ENCODE measurements at regions not wholly inside any gene's neighbourhood (a gene's known extent, or its start where the extent isn't known, plus 50 kb on each side); places are given as distances from the start of the nearest gene placed in this dataset.

DNA sequence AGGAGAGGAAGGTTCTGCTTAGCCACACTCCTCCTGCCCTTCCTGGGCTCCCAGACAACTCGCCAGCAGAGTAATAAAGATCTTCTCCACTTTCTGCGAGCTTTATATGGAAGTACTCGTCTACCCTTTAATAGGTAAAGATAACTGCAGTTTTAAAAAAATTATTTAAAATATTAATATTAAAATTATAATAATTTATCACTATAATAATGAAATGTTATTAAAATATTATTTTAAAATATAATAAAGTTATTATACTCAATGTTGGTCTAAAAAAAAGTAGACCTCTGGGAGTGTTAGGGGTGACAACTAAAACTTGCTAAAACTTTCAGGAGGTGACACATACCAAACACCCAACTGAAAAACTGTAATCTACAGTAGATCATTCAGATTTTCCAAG is 81.5 kb downstream of the RBM43 start (continued):
- TF ChIP-seq ZNF626 (tag by site-specific recombination; IDR thresholded peaks at IDR 0.05) (no peak), HOXC10 (CRISPR knock-in tag; IDR thresholded peaks at IDR 0.05) (no peak), ZNF664 (tag by site-specific recombination; IDR thresholded peaks at IDR 0.05) (no peak), ZNF548 (tag by site-specific recombination; IDR thresholded peaks at IDR 0.05) (no peak), BCL11A (tag by site-specific recombination; IDR thresholded peaks at IDR 0.05; ENCODE audit: low read depth) (no peak)

DNA sequence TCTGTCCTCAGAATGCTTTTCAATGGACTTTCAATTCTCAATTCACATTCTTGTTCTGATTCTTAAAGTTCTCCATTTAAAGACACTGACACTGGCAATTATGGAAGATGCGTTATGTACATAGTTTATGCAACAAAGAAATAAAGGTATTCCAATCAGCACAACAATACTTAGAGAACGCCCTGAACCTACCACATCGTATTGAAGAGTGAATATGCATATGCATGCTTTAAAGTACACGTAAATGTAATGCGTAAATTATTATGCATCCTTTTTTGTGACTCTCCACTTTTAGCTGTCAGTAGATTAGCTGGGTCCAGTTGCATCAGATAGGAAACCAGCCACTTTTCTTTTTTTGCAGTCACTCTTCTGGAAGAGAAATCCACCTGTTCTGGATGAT is 83.5 kb downstream of the RBM43 start:
- CTCF ChIA-PET, result no interaction called here
- Histone ChIP-seq H3K4me1 (ENCODE audit: control insufficient read depth, insufficient read depth, low read length) (no peaks in the 10 kb centered on the region), H3K4me3 (ENCODE audit: low read depth, low read length) (no peak overlapping the region), H3K27ac (ENCODE audit: extremely low read depth, low read depth, low read length) (no peak overlapping the region), H3K9me3 (ENCODE audit: control insufficient read depth, insufficient read depth, low read depth, low read length) (no peaks in the 10 kb centered on the region), H3K36me3 (ENCODE audit: control insufficient read depth in 2 of 2, insufficient read depth in 1 of 2, low read length in 2 of 2) (no peaks in the 10 kb centered on the region)
- no peak for TF ChIP-seq ZFHX2 (tag by site-specific recombination; conservative IDR thresholded peaks at IDR 0.05)
- no peak for TF ChIP-seq ZNF530 (tag by site-specific recombination; IDR thresholded peaks at IDR 0.05; ENCODE audit: low read depth)
- TF ChIP-seq, protein P1, sequence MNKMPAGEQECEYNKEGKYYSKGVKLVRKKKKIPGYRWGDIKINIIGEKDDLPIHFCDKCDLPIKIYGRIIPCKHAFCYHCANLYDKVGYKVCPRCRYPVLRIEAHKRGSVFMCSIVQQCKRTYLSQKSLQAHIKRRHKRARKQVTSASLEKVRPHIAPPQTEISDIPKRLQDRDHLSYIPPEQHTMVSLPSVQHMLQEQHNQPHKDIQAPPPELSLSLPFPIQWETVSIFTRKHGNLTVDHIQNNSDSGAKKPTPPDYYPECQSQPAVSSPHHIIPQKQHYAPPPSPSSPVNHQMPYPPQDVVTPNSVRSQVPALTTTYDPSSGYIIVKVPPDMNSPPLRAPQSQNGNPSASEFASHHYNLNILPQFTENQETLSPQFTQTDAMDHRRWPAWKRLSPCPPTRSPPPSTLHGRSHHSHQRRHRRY (tag by site-specific recombination; IDR thresholded peaks at IDR 0.05), result no peak
- TF ChIP-seq ZNF18 (tag by site-specific recombination; IDR thresholded peaks at IDR 0.05), result no peak
- POLR2A ChIA-PET, result interaction anchor here (0.7 kb wide), 1 partner anchor 10 kb away, joined by 4 read pairs; no protein-coding TSS in a partner anchor

- Histone ChIP-seq H3K9me3 (ENCODE audit: control insufficient read depth, insufficient read depth, low read depth, low read length) (no peaks in the 10 kb centered on the region), H3K36me3 (ENCODE audit: control insufficient read depth in 2 of 2, insufficient read depth in 1 of 2, low read length in 2 of 2) (no peaks in the 10 kb centered on the region), H3K27ac (ENCODE audit: extremely low read depth, low read depth, low read length) (no peak overlapping the region), H3K4me3 (ENCODE audit: low read depth, low read length) (no peak overlapping the region), H3K4me1 (ENCODE audit: control insufficient read depth, insufficient read depth, low read length) (no peaks in the 10 kb centered on the region)
- ChIA-PET POLR2A (interaction anchor here (0.7 kb wide), 1 partner anchor 10 kb away, joined by 5 read pairs; no protein-coding TSS in a partner anchor), CTCF (interaction anchor here (0.6 to 1.5 kb wide), 5 partner anchors 14 to 576 kb away, joined by 3 to 4 read pairs (median 3); no protein-coding TSS in a partner anchor)
- TF ChIP-seq ZNF600 (tag by site-specific recombination; IDR thresholded peaks at IDR 0.05), result no peak
- TF ChIP-seq, protein P2, sequence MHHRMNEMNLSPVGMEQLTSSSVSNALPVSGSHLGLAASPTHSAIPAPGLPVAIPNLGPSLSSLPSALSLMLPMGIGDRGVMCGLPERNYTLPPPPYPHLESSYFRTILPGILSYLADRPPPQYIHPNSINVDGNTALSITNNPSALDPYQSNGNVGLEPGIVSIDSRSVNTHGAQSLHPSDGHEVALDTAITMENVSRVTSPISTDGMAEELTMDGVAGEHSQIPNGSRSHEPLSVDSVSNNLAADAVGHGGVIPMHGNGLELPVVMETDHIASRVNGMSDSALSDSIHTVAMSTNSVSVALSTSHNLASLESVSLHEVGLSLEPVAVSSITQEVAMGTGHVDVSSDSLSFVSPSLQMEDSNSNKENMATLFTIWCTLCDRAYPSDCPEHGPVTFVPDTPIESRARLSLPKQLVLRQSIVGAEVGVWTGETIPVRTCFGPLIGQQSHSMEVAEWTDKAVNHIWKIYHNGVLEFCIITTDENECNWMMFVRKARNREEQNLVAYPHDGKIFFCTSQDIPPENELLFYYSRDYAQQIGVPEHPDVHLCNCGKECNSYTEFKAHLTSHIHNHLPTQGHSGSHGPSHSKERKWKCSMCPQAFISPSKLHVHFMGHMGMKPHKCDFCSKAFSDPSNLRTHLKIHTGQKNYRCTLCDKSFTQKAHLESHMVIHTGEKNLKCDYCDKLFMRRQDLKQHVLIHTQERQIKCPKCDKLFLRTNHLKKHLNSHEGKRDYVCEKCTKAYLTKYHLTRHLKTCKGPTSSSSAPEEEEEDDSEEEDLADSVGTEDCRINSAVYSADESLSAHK (tag by site-specific recombination; IDR thresholded peaks at IDR 0.05), result no peak
- TF ChIP-seq ZNF239 (tag by site-specific recombination; IDR thresholded peaks at IDR 0.05), result no peak
- no peak for TF ChIP-seq ZNF24 (tag by site-specific recombination; IDR thresholded peaks at IDR 0.05)
- TF ChIP-seq ZNF501 (tag by site-specific recombination; IDR thresholded peaks at IDR 0.05), result no peak
- TF ChIP-seq ZNF391 (tag by site-specific recombination; IDR thresholded peaks at IDR 0.05; ENCODE audit: borderline replicate concordance, low read depth), result no peak
Observed at GRCh38 chr2:151177756-151178155, 83.9 kb downstream of the RBM43 start.

GRCh38 chr2:151176661-151177060 is 85.0 kb downstream of the RBM43 start:
- ChIA-PET POLR2A (interaction anchor here (0.7 kb wide), 1 partner anchor 692 kb away, joined by 3 read pairs; no protein-coding TSS in a partner anchor), CTCF (interaction anchor here (0.6 to 1.5 kb wide), 4 partner anchors 15 to 326 kb away, joined by 3 to 8 read pairs (median 4); no protein-coding TSS in a partner anchor)
- H3K27ac ChIP-seq (ENCODE audit: extremely low read depth, low read depth, low read length), result no peak overlapping the region
- no peaks in the 10 kb centered on the region for H3K4me1 ChIP-seq (ENCODE audit: control insufficient read depth, insufficient read depth, low read length)
- no peaks in the 10 kb centered on the region for H3K36me3 ChIP-seq (ENCODE audit: control insufficient read depth in 2 of 2, insufficient read depth in 1 of 2, low read length in 2 of 2)
- no peaks in the 10 kb centered on the region for H3K9me3 ChIP-seq (ENCODE audit: control insufficient read depth, insufficient read depth, low read depth, low read length)
- H3K4me3 ChIP-seq (ENCODE audit: low read depth, low read length), result no peak overlapping the region
- TF ChIP-seq ZNF175 (tag by site-specific recombination; IDR thresholded peaks at IDR 0.05) (no peak), ZNF266 (tag by site-specific recombination; IDR thresholded peaks at IDR 0.05; ENCODE audit: low read depth) (no peak), ZNF274 (IDR thresholded peaks at IDR 0.05; ENCODE audit: low read length) (no peak), ZNF274 (tag by site-specific recombination; IDR thresholded peaks at IDR 0.05; ENCODE audit: borderline replicate concordance) (no peak), ZNF701 (tag by site-specific recombination; IDR thresholded peaks at IDR 0.05) (no peak), HIC1 (tag by site-specific recombination; IDR thresholded peaks at IDR 0.05) (no peak), ZNF704 (tag by site-specific recombination; IDR thresholded peaks at IDR 0.05) (no peak), MZF1 (tag by site-specific recombination; IDR thresholded peaks at IDR 0.05; ENCODE audit: borderline replicate concordance) (no peak)

All from HEK293 (cell line).